RPMI8226 (cell line): ENCODE measurements at regions not wholly inside any gene's neighbourhood (a gene's known extent, or its start where the extent isn't known, plus 50 kb on each side); places are given as distances from the start of the nearest gene placed in this dataset.

Source experiments
- DNase-seq: peaks from one replicate; pipeline ENCODE4 v3.0.0-alpha.2; 2015

DNA sequence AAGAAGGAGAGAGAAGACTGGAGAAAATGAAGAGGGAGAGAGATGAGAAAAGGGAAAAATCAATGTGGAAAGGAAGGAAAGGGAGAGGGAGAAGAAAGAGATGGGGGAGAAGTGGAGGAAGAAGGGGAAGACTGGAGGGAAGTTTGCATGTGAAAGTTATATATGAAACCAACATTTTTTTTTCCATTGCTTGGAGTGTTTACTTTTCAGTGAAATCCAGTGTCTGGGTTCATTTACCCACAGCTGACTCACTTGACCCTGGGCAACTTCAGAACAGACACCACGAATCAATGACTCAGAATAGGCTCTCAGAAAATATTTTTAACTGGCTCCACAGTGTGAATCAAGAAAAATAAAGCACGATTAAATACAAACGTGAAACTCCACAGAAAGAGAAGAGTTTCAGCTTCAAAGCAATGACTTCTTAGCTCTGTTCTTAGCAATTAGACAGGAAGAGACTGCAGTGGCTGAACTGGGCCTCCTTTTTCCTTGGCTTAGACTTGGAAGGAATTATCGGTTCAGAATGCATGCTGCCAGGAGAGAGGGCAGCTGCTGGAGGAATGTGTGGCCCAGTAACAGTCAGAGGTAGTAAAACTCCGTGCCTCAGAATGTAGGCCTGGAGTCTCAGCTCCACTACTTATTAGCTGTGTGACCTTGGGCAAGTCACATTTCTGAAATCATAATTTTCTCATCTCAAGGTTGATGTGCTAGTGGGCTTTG is 237.5 kb downstream of the MIAT start:
- DNase-seq = no peak

DNA sequence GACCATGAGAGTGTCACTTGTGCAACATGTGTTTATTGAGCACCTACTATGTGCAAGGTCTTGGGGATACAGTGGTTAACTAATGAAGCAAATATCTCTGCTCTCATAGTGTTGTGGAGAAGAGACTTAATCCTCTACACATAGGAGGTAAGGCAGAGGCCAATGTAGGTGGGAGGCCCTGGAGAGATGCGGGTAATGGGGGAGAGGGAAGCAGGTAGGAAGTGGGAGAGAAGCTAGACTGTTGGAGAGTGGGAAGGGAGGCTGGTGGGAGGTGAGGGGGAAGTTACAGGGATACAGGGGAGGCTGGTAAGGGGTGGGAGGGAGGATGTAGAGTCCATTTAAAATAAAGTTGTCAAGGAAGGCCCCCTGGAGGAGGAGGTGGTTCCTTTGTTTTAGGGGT is 240.0 kb downstream of the MIAT start:
- DNase-seq = no peak

DNA sequence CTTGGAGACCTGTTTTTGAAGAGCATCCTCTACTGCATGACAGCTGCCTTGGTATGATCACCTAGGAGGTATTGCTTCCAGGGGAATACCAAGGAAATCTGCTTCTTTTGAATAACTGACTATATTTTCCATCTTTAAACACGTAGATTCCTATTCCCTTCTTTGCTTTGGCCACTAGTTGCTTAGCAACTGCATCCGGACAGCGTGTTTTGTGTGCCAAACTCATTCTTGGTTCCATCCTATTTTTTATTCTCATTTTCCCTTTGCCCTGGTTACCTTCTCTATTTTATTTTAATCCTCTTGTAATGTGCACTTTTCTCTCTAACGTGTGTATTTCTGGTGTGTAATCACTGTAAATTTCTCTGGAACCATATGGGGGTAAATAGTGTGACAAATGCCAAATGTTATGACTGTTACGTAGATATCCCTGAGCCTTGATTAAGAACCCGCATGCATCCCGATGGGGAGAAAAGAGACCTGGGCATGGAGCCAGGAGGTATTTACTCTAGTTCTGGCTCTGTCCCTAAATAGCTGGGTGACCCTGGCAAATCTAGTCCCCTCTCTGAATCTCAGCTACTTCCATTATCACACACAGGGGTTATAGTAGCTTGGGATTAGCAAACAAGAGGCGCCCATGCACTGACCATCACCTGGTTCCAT is 241.7 kb downstream of the MIAT start:
- no peak for DNase-seq

DNA sequence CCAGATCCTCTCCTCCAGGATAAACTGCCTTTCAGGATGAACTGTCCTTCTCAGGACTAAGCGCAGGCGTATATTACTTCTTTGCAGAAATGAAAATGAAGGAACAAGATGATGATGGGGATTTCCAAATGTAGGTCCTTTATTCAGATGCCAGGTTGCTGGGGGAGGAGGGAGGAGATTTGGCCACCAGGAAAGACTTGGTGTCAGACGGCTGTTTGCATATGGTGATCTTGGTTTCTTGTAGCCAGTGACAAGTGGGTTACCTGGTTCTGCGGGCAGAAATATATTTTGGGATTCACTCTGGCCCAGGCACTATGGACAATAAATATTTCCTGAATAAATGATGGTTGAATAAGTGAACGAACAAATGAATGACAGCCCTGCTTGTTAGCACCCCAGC is 243.4 kb downstream of the MIAT start:
- DNase-seq = no peak

DNA sequence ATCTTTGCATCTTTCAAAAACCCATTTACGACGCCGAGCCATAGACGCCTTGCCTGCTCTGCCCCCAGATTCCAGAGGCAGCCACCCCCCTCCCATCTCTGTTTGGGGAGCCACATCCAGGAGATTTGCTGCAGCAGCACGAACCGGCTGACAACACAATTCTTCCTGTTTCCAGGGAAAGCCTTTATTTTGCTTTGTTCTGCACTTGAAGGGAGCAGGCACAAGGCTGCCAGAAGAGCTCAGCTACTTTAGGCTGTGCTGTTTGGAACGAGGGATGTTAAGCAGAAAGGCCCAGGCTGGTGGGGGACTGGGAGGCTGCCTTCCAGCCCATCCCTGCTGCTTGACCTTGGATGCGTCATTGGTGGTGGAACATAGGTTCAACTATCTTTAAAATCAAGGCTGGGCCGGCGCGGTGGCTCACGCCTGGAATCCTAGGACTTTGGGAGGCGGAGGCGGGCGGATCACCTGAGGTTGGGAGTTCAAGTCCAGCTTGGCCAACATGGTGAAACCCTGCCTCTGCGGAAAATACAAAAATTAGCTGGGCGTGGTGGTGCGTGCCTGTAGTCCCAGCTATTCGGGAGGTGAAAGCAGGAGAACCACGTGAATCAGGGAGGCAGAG is 243.9 kb downstream of the MIAT start:
- DNase-seq = no peak

DNA sequence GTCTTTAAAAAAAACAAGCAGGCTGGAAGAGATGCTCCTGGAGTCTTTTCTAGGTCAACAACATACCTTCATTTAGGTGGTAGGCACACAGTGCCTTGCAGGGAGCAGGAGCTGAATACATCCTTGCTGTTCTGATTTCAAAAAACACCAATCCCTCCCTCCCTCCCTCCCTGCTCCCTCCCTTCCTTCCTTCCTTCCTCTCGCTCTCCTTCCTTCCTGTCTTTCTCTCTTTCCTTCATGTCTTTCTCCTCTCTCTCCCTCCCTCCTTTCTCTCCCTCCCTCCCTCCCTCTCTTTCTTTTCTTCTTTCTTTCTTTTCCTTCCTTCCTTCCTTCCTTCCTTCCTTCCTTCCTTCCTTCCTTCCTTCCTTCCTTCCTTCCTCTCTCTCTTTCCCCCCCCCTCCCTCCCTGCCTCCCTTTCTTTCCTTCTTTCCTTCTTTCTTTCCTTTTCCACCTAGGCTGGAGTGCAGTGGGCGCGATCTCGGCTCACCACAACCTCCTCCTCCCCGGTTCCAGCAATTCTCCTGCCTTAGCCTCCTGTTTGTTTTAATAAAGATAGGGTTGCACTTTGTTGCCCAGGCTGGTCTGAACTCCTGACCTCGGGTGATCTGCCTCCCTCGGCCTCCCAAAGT is 245.1 kb downstream of the MIAT start:
- DNase-seq = no peak

DNA sequence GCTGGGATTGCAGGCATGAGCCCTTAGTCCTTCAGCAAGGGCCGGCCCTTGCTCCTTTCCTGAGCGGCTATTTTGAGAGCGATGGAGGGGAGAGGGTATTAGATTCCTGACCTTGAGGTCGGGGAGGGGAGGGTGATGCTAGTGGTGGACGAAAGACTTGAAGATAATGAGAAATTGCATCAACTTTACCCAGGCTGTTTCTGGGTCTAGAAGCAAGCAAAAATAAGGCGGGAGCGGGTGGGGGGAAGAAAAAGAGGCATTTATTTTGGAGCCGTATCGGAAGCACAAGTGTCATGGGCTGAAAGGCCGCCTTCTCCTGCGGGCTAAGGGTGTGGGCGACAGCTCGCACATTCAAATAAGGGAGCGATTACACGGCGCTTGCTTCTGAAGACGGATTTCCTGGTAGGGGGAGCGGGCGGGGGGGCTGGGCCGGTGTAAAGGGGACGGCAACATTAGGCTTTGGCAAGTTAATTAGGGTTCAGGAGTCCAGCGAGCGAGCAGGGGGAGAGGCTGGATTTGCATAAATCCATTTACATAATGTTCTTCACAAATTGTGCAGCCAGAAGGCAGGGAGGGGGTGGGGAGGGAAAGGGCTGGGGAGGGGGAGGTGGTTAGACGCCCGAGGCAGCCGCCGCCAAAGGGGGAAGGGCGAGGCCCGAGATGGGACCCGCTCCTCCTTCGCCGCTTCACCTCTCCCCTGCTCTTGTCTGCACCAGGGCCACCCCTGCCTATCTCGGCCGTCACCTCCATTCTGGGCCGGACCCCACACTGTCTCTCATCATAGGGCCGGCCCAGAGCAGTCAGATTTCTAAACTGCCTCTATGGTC is 245.9 kb downstream of the MIAT start:
- DNase-seq = no peak

DNA sequence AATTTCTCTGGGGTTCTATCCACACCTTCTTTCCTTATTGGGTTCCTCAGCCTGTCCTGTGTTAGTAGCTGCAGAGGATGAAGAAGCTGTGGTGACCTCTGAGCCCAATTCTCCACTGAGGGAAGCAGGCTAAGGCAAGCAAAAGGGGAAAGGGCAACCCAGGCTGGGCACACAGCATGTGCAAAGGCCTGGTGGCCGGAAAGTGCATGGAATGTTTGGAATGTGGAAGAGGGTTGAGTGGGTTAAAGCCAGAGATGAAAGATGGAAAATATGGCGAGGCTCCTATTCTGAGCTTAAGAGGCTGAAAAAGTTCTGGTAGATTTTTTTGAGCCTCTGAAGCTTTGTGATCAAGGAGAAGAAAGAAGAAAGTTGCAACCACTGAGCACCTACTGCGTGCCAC is 247.1 kb downstream of the MIAT start:
- DNase-seq = no peak

DNA sequence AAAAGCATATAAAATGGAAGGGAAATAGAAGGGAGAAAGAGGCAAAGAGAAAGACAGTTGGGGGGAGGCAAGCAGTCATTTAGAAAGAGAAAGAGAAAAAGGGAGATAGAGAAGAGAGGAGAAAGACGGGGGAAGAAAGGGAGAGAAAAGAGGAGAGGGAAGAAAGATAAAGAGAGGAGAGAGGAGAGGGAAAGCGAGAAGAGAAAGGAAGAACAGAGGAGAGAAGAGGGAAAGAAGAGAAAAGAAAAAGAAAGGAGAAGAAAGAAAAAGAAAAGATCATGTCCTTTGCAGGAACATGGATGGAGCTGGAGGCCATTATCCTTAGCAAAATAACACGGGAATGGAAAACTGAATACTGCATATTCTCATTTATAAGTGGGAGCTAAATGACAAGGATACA is 247.7 kb downstream of the MIAT start:
- DNase-seq = no peak

DNA sequence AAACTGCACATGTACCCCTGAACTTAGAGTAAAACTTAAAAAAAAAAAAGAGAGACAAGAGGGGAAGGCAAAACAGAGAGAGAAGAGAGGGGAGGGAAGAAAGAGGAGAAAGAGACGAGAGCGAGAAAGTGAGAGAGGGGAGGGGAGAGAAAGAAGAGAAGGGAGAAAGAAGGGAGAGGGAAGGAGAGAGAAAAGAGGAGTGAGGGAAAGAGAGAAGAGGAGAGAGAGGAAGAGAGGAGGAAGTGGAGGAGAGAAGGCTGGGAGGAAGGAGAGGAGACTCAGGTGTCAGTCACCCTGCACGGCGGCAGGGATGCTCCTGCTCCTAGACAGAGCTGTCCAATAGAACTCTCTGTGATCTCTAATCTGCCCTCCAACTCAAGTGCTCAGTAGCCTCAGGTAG is 248.3 kb downstream of the MIAT start:
- no peak for DNase-seq

DNA sequence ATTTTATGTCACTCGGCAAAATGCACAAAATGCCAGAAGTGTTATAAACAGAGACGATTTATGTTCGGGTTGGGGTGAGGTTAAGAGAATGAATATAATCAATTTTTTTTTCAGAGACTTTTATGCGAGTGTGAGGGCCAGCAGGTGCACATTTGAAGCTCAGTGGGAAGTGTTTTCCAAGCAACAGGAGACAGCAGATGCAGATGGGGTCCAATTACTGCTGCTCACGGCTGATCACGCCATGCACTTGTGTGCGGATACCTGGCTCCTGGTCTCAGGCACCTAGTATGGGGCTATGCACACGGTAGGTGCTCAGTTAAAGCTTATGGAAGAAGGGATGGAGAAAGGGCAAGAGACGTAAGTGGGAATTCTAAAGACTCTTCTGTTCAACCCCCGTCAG is 249.1 kb downstream of the MIAT start:
- DNase-seq = no peak

DNA sequence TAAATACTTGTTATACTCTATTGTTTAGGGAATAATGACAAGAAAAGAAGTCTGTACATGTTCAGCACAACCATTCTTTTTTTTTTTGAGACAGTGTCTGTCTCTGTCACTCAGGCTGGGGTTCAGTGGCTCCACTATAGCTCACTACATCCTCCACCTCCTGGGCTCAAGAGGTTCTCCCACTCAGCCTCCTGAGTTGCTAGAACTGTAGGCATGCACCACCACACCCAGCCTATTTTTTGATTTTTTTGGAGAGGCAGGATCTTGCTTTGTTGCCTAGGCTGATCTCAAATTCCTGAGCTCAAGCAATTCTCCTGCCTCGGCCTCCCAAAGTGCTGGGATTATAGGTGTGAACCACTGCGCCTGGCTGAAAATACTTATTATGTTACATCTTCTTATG is 250.0 kb downstream of the MIAT start:
- no peak for DNase-seq

DNA sequence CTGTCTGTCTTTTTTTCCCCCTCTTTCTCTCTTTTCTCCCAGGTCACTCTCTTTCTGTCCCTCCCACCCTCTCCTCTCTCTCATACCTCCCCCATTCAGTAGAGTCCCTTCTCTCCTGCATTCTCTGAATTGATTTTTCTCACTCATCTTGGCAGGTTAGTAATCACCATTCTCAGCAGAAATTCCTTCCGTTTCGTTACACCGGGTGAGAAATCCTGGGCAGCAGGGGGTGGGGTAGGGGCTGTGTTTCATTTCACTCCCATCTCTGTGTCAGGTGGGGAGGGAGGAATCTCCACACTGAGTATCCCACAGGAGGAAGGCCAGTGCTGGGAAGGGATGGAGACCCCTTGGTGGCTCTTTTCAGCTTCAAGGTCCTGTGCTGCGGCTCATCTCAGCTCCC is 253.5 kb downstream of the MIAT start:
- no peak for DNase-seq

DNA sequence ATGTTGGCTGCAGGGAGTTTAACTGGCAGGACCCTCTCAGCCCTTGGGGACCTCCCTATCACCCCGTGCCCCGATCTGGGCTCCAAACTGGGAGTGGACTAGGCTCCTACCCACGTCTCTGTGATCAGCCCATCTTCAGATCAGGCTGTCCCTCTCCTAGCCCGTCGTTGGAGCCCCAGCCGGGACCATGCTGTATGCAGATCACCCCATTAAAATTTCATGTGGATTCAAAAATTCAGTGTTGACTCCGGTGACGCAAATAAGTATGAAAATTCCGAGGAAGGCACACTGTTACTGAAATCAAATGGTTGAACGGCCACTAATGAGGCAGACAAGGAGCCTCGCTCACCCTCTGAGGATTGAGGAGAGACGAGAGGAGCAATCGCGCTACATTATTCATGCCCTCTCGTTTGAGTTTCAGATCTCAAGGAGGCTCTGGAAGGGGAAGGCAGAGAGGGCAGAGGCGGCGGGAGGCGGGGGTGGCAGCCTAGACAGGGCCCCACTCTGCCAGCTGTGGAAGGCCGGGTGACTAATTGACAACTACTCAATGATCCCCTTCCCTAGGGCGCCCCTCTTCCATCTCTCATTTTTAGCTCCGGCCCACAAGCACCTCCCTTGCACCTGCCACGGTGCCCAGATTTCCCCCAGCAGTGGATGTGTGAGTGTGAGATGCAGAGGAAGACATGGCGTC is 255.4 kb downstream of the MIAT start:
- no peak for DNase-seq

DNA sequence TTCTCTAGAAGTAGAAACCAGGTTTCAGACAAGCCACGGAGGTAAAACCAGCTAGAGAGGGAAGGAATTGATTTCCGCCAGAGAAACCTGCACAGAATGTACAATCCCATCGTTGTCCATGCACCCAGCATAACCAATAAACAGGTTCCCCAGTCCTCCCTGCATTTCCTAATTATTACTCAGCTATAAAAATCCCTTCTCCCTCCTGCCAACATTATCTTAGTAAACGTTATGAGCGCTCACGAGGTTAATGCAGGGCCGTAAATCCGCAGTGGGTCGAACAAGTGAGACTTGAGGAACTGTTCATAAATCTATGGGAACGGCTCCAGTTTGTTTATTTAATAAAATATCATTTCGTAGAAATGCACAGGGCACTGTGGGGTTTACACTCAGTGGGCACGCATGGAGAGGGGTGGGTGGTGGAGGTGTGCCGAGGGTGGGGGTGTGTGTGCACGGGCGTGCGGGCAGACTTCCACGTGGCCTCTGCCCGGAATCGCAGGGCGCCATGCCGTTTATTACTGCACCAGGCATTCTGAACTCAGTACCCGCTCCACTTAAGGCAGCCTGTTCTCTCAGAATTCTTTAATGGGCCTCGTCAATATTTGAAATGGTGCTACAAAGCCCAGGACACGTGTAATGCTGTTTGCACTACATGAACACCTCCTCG is 257.3 kb downstream of the MIAT start:
- no peak for DNase-seq

DNA sequence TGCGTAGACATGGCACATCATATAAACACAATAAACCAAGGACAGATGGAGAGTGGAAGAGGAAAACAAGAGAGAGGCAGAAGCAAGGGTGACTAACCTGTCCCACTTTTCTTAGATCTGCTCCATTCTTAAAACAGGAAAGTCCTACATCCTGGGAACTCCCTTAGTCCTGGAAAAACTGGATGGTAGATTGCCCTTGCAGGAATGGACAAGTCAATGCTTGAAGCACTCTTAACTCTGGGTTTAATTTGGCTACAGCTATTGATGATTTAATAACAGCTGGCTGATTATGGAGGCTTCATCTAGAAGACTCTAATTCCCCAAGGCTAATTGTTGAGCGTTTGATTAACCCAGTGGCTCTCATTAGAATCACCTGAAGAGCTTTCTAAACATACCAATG is 258.8 kb downstream of the MIAT start:
- DNase-seq = no peak

DNA sequence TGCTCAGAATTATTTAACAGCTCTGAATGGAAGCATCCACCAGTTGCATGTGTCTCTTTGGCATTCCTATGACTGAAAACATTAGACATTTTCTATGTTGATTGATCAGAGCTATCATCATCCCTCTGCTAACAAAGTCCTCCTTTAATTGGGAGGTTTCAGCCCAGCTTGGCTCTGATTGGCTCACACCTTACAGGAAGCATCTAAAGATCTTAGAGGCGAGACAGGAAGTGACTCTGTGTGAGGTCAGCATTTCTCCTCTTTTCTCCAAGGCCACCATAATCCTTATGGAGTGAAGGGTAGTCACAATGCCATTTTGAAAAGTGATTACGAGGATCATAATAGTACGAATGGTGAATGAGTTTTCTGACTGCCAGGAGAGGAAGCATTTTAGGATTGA is 260.8 kb downstream of the MIAT start:
- DNase-seq = no peak

DNA sequence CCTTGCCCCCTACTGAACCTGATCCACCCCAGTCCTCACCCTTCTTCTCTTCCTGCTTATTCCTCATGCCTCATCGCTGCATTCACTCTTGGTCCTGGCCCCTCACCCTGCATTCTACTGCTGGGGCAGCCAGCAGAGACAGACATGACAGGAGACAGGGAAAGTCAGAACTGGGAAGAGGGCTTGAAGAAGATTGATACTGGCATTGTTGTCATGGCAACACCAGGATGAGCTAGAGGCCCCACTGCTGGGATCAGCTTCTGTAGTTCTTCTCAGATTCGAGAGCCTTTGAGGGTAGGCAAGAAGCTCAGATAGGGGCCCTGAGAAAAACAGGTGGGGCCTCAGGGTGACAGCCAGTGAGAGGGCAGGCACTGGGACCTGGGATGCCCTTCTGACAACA is 264.3 kb downstream of the MIAT start:
- no peak for DNase-seq

DNA sequence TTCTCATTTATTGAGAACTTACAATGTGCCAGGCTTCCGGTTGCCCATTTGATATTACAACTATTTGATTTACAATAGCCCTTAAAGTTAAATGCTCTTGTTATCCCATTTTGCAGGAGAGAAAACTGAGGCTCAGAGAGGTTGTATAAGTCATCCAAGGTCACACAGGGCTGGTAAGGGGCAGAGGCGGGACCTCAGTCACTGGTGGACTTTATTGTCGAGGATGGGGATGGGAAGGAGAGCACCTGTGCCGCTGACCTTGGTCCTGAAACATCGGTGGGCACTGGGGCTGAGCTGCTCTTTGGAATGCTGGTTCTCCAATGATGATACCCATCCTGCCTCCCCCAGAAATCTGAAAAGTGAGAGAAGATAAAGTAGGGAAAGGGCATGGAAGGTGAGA is 265.4 kb downstream of the MIAT start:
- DNase-seq = peak; percentile 21

DNA sequence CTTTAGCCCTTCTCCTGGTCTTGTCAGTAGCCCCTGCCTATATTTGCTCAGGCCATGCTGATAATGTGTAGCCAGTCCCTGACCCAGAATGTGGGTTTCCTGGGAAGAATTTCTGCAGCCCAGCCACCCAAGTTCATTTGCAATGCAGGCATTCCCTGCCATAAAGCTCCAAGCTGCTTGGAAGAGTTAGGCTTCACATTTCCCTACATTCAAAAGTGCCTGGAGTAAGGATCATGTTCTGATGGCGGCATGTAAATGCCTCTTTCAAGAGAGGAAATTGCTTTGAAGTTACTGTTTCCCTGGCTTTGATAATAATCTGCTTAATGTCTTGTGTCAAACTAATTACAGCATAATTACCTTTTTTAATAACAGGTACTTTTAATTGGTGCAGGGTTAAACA is 266.1 kb downstream of the MIAT start:
- no peak for DNase-seq

DNA sequence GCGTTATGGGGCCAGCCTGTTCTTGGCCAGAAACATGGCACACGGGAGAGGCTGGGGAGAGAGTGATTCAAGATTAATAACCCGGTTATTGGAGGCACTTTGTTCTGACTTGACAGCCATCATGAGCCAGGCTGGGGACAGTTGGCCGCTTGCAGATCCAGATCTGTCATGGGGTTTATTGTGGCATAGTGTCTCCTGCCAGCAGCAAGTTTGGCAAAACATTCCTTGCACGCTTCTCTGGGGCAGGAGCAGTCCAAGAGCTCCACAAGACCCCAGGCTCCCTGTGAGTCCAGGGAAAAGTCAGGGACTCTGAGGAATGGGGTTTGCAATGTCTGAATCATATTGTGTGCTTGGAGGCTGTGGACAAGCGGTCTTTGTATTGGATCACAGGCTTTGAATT is 270.4 kb downstream of the MIAT start:
- DNase-seq = no peak

DNA sequence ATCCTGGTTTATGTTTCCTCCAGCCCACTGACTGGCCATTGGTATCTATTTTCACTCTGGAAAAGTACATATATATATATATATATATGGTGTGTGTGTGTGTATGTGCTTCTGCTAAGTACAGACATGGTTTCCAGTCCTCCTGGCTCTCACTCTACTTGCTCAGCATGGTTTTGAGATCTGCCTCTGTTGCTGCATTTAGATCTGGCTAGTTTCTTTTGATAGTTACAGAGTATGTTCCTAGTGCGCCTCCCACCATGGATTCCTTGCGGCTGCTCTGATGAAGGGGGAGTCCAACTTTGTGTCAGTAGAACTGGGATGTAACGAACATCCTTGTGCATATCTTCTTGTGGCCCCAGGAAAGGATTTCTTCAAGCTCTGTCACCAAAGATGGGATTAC is 274.1 kb downstream of the MIAT start:
- no peak for DNase-seq
